ENCODE measurements at regions not wholly inside any gene's neighbourhood (a gene's known extent, or its start where the extent isn't known, plus 50 kb on each side); places are given as distances from the start of the nearest gene placed in this dataset.
A peak's percentile ranks its signal among the peaks of the same experiment; 100 is the strongest.

DNA sequence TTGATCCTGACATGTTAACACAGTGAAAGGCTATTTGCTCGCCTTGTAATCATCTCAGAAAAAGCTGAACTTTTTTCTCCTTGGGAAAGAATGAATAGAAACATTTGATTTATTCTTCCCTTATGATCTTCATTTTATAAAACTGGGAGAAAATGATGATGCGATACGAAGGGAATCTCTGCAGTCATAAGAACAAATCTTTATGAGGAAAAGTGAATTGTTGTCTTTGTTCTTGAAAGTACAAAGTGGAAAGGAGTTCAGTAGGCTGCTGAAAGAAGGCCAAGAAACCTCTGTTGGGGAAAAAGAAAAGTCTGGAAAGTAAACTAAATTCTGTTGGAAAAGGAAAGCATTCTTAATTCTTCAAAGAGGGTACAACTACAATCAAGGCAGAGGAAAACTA is 248.8 kb downstream of the NSUN3 start:
- DNase-seq, result no peak
- Histone ChIP-seq H3K27me3 (no peaks in the 10 kb centered on the region), H3K4me1 (no peaks in the 10 kb centered on the region), H3K27ac (peak overlapping the region in 1 of 2 donors; percentile 35), H3K36me3 (no peaks in the 10 kb centered on the region), H3K4me3 (no peak overlapping the region), H3K9me3 (no peaks in the 10 kb centered on the region)
- intact Hi-C loops (cut with DNase I; ENCODE audit: low total_unique reads), result no loop called here
- TF ChIP-seq POLR2A (IDR thresholded peaks at IDR 0.05), result no peak
- TF ChIP-seq, protein P1, sequence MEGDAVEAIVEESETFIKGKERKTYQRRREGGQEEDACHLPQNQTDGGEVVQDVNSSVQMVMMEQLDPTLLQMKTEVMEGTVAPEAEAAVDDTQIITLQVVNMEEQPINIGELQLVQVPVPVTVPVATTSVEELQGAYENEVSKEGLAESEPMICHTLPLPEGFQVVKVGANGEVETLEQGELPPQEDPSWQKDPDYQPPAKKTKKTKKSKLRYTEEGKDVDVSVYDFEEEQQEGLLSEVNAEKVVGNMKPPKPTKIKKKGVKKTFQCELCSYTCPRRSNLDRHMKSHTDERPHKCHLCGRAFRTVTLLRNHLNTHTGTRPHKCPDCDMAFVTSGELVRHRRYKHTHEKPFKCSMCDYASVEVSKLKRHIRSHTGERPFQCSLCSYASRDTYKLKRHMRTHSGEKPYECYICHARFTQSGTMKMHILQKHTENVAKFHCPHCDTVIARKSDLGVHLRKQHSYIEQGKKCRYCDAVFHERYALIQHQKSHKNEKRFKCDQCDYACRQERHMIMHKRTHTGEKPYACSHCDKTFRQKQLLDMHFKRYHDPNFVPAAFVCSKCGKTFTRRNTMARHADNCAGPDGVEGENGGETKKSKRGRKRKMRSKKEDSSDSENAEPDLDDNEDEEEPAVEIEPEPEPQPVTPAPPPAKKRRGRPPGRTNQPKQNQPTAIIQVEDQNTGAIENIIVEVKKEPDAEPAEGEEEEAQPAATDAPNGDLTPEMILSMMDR (IDR thresholded peaks at IDR 0.05), result no peak

DNA sequence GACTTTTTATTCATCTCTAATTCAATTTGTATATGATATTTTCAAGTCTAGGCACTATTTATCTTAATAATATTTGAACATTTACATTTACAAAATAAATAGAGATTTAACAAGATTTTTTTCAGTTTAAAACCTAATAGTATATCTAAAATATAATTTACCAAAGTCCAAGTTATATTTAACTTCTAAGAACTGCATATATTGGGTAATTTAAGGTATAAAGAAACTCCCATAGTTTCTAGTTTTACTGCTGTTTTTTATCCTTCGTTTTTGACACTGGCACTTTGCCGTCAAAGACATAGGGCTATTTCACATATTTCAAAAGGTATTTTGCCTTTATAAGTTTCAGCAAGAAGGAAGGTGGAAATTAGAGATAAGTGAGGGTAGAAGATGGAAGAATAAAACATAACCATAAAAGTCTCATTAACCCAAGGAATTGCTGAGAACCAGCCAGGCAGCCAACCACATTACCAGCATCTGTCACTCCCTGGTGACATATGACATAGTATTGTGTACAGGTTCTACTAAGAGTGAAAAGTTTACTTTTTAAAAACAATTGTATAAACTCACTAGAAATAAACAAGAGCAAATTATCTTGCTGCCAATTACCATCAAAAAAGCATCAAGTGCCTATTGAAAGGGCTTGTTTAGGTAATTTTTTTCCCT is 251.5 kb downstream of the NSUN3 start:
- no peak for DNase-seq
- H3K27me3 ChIP-seq, result no peaks in the 10 kb centered on the region
- H3K36me3 ChIP-seq, result no peaks in the 10 kb centered on the region
- no peak overlapping the region for H3K4me3 ChIP-seq
- no peaks in the 10 kb centered on the region for H3K4me1 ChIP-seq
- H3K27ac ChIP-seq, result no peak overlapping the region
- no peaks in the 10 kb centered on the region for H3K9me3 ChIP-seq
- TF ChIP-seq, protein P1 (IDR thresholded peaks at IDR 0.05), result no peak
- no peak for TF ChIP-seq POLR2A (IDR thresholded peaks at IDR 0.05)
- intact Hi-C loops (cut with DNase I; ENCODE audit: low total_unique reads), result no loop called here

DNA sequence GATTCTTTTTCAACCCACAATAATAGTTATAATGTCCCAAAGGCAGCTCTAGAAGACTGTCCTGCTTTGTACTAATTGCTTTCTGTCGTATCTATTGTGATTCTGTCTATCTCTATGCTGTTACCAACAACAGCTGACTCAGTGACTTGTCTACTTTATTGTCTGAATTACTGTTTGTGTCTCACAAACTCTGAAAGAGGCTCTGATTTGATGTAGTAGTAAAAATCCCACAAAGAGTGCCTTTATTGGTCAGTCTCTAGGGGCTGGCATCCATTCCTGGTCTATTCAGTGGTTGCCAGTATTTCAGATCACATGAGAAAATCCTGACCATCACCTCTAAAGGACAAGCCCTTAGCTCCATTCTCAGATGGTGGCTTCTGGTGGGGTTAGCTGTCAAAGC is 254.2 kb downstream of the NSUN3 start:
- Histone ChIP-seq H3K4me1 (no peaks in the 10 kb centered on the region), H3K27ac (no peak overlapping the region), H3K36me3 (no peaks in the 10 kb centered on the region), H3K4me3 (no peak overlapping the region), H3K9me3 (no peaks in the 10 kb centered on the region), H3K27me3 (no peaks in the 10 kb centered on the region)
- DNase-seq, result no peak
- intact Hi-C loops (cut with DNase I; ENCODE audit: low total_unique reads), result no loop called here
- no peak for TF ChIP-seq POLR2A (IDR thresholded peaks at IDR 0.05)
- TF ChIP-seq, protein P1 (IDR thresholded peaks at IDR 0.05), result no peak

DNA sequence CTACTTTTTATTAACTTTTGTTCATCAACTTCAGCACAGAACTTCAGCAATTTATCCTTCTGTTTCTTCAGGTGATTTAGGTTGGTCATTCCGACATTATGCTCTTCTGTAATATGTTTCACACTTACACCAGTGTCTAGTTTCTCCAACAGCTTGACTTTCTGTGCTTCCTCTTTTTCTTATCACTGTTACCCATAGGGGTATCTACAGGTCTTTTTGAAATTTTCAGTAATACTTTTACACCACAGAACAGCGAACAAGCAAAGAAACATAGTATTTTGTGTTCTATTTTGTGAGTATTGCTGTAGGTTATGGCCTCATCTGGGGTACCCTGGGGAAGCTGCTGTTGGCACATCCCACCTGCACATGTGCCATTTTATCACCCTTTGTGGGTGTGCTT is 260.7 kb downstream of the NSUN3 start:
- intact Hi-C loops (cut with DNase I; ENCODE audit: low total_unique reads), result no loop called here
- TF ChIP-seq, protein P1 (IDR thresholded peaks at IDR 0.05), result no peak
- no peak for TF ChIP-seq POLR2A (IDR thresholded peaks at IDR 0.05)

DNA sequence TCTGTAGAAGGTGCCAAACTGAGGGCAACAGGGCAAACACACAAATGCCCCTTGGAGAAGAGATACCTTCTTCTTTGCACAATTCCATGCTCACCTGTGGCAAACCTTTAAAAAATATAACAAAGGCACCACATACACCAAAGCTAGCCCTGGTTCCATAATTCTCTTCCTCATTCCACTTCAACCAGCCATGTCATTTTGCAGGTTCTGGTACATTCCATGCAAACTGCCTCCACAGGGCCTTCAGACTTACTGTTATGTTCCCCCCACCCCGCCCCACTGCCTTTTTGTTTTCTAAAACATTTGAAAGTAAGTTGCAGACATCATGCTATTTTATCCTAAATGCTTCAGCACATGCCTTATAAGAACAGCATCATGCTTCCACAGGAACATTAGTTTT is 269.0 kb downstream of the NSUN3 start:
- no peak overlapping the region for H3K4me3 ChIP-seq
- no peaks in the 10 kb centered on the region for H3K27me3 ChIP-seq
- no peaks in the 10 kb centered on the region for H3K9me3 ChIP-seq
- H3K27ac ChIP-seq, result no peak overlapping the region
- no peaks in the 10 kb centered on the region for H3K4me1 ChIP-seq
- H3K36me3 ChIP-seq, result no peaks in the 10 kb centered on the region
- no peak for DNase-seq
- intact Hi-C loops (cut with DNase I; ENCODE audit: low total_unique reads), result no loop called here
- no peak for TF ChIP-seq POLR2A (IDR thresholded peaks at IDR 0.05)
- TF ChIP-seq, protein P1 (IDR thresholded peaks at IDR 0.05), result no peak

More for the DNA sequence above, 260.7 kb downstream of the NSUN3 start:
- Histone ChIP-seq H3K27me3 (no peaks in the 10 kb centered on the region), H3K4me3 (no peak overlapping the region), H3K27ac (no peak overlapping the region), H3K9me3 (no peaks in the 10 kb centered on the region), H3K4me1 (no peaks in the 10 kb centered on the region), H3K36me3 (no peaks in the 10 kb centered on the region)
- no peak for DNase-seq
